ENCODE measurements at regions not wholly inside any gene's neighbourhood (a gene's known extent, or its start where the extent isn't known, plus 50 kb on each side); places are given as distances from the start of the nearest gene placed in this dataset.

DNA sequence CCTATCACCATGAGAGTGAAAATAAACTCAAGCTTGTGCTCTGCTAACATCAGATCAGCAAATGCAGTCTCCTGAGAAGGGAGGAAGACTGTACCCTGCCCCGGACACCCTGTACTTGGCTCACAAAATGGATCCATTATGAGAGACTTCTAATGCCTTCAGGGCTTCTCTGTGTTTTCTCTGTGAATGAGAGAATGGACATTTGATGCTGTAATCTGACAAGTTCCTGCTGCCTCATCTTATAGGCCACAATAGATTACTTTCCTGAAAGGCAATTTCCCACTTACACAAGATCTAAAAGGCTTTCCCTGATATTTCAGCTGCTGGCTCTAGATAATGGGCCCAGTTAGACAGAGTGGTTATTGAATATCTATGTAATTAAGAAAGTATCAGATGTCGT, 117.2 kb downstream of the OTOR start:
- TF ChIP-seq, protein P1, sequence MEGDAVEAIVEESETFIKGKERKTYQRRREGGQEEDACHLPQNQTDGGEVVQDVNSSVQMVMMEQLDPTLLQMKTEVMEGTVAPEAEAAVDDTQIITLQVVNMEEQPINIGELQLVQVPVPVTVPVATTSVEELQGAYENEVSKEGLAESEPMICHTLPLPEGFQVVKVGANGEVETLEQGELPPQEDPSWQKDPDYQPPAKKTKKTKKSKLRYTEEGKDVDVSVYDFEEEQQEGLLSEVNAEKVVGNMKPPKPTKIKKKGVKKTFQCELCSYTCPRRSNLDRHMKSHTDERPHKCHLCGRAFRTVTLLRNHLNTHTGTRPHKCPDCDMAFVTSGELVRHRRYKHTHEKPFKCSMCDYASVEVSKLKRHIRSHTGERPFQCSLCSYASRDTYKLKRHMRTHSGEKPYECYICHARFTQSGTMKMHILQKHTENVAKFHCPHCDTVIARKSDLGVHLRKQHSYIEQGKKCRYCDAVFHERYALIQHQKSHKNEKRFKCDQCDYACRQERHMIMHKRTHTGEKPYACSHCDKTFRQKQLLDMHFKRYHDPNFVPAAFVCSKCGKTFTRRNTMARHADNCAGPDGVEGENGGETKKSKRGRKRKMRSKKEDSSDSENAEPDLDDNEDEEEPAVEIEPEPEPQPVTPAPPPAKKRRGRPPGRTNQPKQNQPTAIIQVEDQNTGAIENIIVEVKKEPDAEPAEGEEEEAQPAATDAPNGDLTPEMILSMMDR (IDR thresholded peaks at IDR 0.05) = no peak
- TF ChIP-seq POLR2A (IDR thresholded peaks at IDR 0.05) = no peak

Data from Peyer's patch (tissue), 4 donors.